ENCODE measurements at regions not wholly inside any gene's neighbourhood (a gene's known extent, or its start where the extent isn't known, plus 50 kb on each side); places are given as distances from the start of the nearest gene placed in this dataset.

- POLR2A ChIA-PET, result no interaction called here
- no peak for TF ChIP-seq CTCF (IDR thresholded peaks at IDR 0.05; ENCODE audit: control extremely low read depth, extremely low read depth, low read depth, missing control alignments)
- DNase-seq (ENCODE audit: extremely low spot score), result no peak
- CTCF ChIA-PET, result interaction anchor here (1.0 kb wide), 1 partner anchor 15 kb away, joined by 3 read pairs; no protein-coding TSS in a partner anchor
Measured at GRCh38 chr16:55120826-55121225, 190.2 kb downstream of the IRX5 start.

GRCh38 chr16:55123652-55124051 lies 193.0 kb downstream of the IRX5 start:
- ChIA-PET CTCF (no interaction called here), POLR2A (no interaction called here)
- no peak for DNase-seq (ENCODE audit: extremely low spot score)
- no peak for TF ChIP-seq CTCF (IDR thresholded peaks at IDR 0.05; ENCODE audit: control extremely low read depth, extremely low read depth, low read depth, missing control alignments)

- ChIA-PET POLR2A (no interaction called here), CTCF (no interaction called here)
- TF ChIP-seq CTCF (IDR thresholded peaks at IDR 0.05; ENCODE audit: control extremely low read depth, extremely low read depth, low read depth, missing control alignments), result no peak
- DNase-seq (ENCODE audit: extremely low spot score), result no peak
Measured at GRCh38 chr16:55125818-55126385, 195.2 kb downstream of the IRX5 start.

GRCh38 chr16:55126456-55126855 lies 195.8 kb downstream of the IRX5 start:
- TF ChIP-seq CTCF (IDR thresholded peaks at IDR 0.05; ENCODE audit: control extremely low read depth, extremely low read depth, low read depth, missing control alignments), result no peak
- ChIA-PET POLR2A (no interaction called here), CTCF (no interaction called here)
- no peak for DNase-seq (ENCODE audit: extremely low spot score)

GRCh38 chr16:55130456-55130855 lies 193.5 kb upstream of the IRX6 start:
- CTCF ChIA-PET, result no interaction called here
- POLR2A ChIA-PET, result no interaction called here
- no peak for DNase-seq (ENCODE audit: extremely low spot score)
- TF ChIP-seq CTCF (IDR thresholded peaks at IDR 0.05; ENCODE audit: control extremely low read depth, extremely low read depth, low read depth, missing control alignments), result no peak

- TF ChIP-seq CTCF (IDR thresholded peaks at IDR 0.05; ENCODE audit: control extremely low read depth, extremely low read depth, low read depth, missing control alignments), result no peak
- no peak for DNase-seq (ENCODE audit: extremely low spot score)
- POLR2A ChIA-PET, result no interaction called here
- CTCF ChIA-PET, result no interaction called here
Measured at GRCh38 chr16:55130911-55131310, 193.1 kb upstream of the IRX6 start.

- no peak for TF ChIP-seq CTCF (IDR thresholded peaks at IDR 0.05; ENCODE audit: control extremely low read depth, extremely low read depth, low read depth, missing control alignments)
- ChIA-PET CTCF (no interaction called here), POLR2A (no interaction called here)
- DNase-seq (ENCODE audit: extremely low spot score), result no peak
Measured at GRCh38 chr16:55133654-55134053, 190.3 kb upstream of the IRX6 start.
